Stimulated activated CD4-positive, alpha-beta T cell treated with anti-CD3 and anti-CD28 coated beads, Interleukin-2, amount 100 ng/mL, for 48 hours (primary cell): ENCODE measurements at regions not wholly inside any gene's neighbourhood (a gene's known extent, or its start where the extent isn't known, plus 50 kb on each side); places are given as distances from the start of the nearest gene placed in this dataset.

Source experiments
- DNase-seq, 2 donors: peaks; one replicate each; pipeline ENCODE4 v3.0.0-alpha.2; 2020

- no peak for DNase-seq
Observed at GRCh38 chr13:34421858-34422475, 520.1 kb upstream of the NBEA start.

GRCh38 chr13:34422956-34423355 is 519.1 kb upstream of the NBEA start:
- no peak for DNase-seq

- no peak for DNase-seq
Observed at GRCh38 chr13:34425327-34425949, 516.6 kb upstream of the NBEA start.

- no peak for DNase-seq
Observed at GRCh38 chr13:34428911-34429310, 513.2 kb upstream of the NBEA start.

GRCh38 chr13:34430294-34430693 is 511.8 kb upstream of the NBEA start:
- DNase-seq: no peak

GRCh38 chr13:34431827-34432581 is 510.1 kb upstream of the NBEA start:
- DNase-seq: no peak

GRCh38 chr13:34435338-34435737 is 506.7 kb upstream of the NBEA start:
- no peak for DNase-seq

- no peak for DNase-seq
Observed at GRCh38 chr13:34437873-34438272, 504.2 kb upstream of the NBEA start.

- DNase-seq: no peak
Observed at GRCh38 chr13:34452831-34453230, 489.2 kb upstream of the NBEA start.

- DNase-seq: no peak
Observed at GRCh38 chr13:34458756-34459715, 483.0 kb upstream of the NBEA start.

GRCh38 chr13:34459856-34460255 is 482.2 kb upstream of the NBEA start:
- no peak for DNase-seq

- DNase-seq: no peak
Observed at GRCh38 chr13:34462843-34463242, 479.2 kb upstream of the NBEA start.

GRCh38 chr13:34464011-34464410 is 478.1 kb upstream of the NBEA start:
- no peak for DNase-seq

- no peak for DNase-seq
Observed at GRCh38 chr13:34465423-34465922, 476.6 kb upstream of the NBEA start.

- DNase-seq: no peak
Observed at GRCh38 chr13:34466301-34466700, 475.8 kb upstream of the NBEA start.

GRCh38 chr13:34467450-34468083 is 474.5 kb upstream of the NBEA start:
- no peak for DNase-seq

GRCh38 chr13:34469196-34469986 is 472.7 kb upstream of the NBEA start:
- no peak for DNase-seq

- no peak for DNase-seq
Observed at GRCh38 chr13:34474187-34474868, 467.7 kb upstream of the NBEA start.

GRCh38 chr13:34478376-34478775 is 463.7 kb upstream of the NBEA start:
- DNase-seq: no peak

GRCh38 chr13:34502011-34502410 is 440.1 kb upstream of the NBEA start:
- no peak for DNase-seq

GRCh38 chr13:34502621-34503020 is 439.4 kb upstream of the NBEA start:
- no peak for DNase-seq
